ENCODE measurements at regions not wholly inside any gene's neighbourhood (a gene's known extent, or its start where the extent isn't known, plus 50 kb on each side); places are given as distances from the start of the nearest gene placed in this dataset.

DNA sequence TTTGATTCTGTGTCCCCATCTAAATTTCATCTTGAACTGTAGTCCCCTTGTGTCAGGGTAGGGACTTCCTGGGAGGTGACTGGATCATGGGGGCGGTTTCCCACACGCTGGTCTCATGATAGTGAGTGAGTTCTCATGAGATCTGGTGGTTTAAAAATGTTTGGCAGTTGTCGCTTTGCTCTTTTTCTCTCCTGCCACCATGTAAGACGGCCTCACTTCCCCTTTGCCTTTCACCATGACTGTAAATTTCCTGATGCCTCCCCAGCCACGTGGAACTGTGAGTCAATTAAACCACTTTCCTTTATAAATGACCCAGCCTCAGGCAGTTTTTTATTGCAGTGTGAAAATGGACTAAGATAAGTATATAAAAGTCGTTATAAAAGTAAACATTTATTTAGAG, 80.5 kb upstream of the SGK1 start (continued):
- TF ChIP-seq ZKSCAN3 (CRISPR knock-in tag; IDR thresholded peaks at IDR 0.05) (no peak), ZNF253 (CRISPR knock-in tag; conservative IDR thresholded peaks at IDR 0.05) (no peak), SMAD4 (CRISPR knock-in tag; conservative IDR thresholded peaks at IDR 0.05) (peak; percentile 19; the same call in 1 of the 2 replicates), ZFP1 (CRISPR knock-in tag; IDR thresholded peaks at IDR 0.05) (no peak), MECOM (CRISPR knock-in tag; IDR thresholded peaks at IDR 0.05) (no peak), MAZ (CRISPR knock-in tag; conservative IDR thresholded peaks at IDR 0.05 in 1 of 2, IDR thresholded peaks at IDR 0.05 in 1 of 2) (0 out of 4 replicates have a peak, but pooled peaks of 1 of the 2 experiments have one; percentile 31), FOXJ2 (tag; IDR thresholded peaks at IDR 0.05) (no peak), ZNF436 (CRISPR knock-in tag; IDR thresholded peaks at IDR 0.05) (no peak), ZBED1 (IDR thresholded peaks at IDR 0.05) (no peak), ZNF408 (CRISPR knock-in tag; IDR thresholded peaks at IDR 0.05; ENCODE audit: low read depth) (no peak), CBX1 (IDR thresholded peaks at IDR 0.05; ENCODE audit: low read depth) (no peak), TOE1 (IDR thresholded peaks at IDR 0.05; ENCODE audit: borderline replicate concordance) (no peak), TOE1 (CRISPR knock-in tag; IDR thresholded peaks at IDR 0.05; ENCODE audit: borderline replicate concordance, low read depth) (no peak), ERF (CRISPR knock-in tag; IDR thresholded peaks at IDR 0.05) (0 out of 2 replicates have a peak, but pooled peaks have one; percentile 71), CBFB (CRISPR knock-in tag; IDR thresholded peaks at IDR 0.05) (no peak), FOXK2 (conservative IDR thresholded peaks at IDR 0.05 in 1 of 2, IDR thresholded peaks at IDR 0.05 in 1 of 2; ENCODE audit: low read depth in 2 of 2) (no peak)
- TF ChIP-seq, protein P1, sequence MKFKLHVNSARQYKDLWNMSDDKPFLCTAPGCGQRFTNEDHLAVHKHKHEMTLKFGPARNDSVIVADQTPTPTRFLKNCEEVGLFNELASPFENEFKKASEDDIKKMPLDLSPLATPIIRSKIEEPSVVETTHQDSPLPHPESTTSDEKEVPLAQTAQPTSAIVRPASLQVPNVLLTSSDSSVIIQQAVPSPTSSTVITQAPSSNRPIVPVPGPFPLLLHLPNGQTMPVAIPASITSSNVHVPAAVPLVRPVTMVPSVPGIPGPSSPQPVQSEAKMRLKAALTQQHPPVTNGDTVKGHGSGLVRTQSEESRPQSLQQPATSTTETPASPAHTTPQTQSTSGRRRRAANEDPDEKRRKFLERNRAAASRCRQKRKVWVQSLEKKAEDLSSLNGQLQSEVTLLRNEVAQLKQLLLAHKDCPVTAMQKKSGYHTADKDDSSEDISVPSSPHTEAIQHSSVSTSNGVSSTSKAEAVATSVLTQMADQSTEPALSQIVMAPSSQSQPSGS (CRISPR knock-in tag; IDR thresholded peaks at IDR 0.05), result no peak
- TF ChIP-seq, protein P2, sequence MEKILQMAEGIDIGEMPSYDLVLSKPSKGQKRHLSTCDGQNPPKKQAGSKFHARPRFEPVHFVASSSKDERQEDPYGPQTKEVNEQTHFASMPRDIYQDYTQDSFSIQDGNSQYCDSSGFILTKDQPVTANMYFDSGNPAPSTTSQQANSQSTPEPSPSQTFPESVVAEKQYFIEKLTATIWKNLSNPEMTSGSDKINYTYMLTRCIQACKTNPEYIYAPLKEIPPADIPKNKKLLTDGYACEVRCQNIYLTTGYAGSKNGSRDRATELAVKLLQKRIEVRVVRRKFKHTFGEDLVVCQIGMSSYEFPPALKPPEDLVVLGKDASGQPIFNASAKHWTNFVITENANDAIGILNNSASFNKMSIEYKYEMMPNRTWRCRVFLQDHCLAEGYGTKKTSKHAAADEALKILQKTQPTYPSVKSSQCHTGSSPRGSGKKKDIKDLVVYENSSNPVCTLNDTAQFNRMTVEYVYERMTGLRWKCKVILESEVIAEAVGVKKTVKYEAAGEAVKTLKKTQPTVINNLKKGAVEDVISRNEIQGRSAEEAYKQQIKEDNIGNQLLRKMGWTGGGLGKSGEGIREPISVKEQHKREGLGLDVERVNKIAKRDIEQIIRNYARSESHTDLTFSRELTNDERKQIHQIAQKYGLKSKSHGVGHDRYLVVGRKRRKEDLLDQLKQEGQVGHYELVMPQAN (IDR thresholded peaks at IDR 0.05; ENCODE audit: borderline replicate concordance), result no peak
- TF ChIP-seq, protein P3, sequence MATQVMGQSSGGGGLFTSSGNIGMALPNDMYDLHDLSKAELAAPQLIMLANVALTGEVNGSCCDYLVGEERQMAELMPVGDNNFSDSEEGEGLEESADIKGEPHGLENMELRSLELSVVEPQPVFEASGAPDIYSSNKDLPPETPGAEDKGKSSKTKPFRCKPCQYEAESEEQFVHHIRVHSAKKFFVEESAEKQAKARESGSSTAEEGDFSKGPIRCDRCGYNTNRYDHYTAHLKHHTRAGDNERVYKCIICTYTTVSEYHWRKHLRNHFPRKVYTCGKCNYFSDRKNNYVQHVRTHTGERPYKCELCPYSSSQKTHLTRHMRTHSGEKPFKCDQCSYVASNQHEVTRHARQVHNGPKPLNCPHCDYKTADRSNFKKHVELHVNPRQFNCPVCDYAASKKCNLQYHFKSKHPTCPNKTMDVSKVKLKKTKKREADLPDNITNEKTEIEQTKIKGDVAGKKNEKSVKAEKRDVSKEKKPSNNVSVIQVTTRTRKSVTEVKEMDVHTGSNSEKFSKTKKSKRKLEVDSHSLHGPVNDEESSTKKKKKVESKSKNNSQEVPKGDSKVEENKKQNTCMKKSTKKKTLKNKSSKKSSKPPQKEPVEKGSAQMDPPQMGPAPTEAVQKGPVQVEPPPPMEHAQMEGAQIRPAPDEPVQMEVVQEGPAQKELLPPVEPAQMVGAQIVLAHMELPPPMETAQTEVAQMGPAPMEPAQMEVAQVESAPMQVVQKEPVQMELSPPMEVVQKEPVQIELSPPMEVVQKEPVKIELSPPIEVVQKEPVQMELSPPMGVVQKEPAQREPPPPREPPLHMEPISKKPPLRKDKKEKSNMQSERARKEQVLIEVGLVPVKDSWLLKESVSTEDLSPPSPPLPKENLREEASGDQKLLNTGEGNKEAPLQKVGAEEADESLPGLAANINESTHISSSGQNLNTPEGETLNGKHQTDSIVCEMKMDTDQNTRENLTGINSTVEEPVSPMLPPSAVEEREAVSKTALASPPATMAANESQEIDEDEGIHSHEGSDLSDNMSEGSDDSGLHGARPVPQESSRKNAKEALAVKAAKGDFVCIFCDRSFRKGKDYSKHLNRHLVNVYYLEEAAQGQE (IDR thresholded peaks at IDR 0.05; ENCODE audit: borderline replicate concordance), result no peak
- TF ChIP-seq, protein P3 (CRISPR knock-in tag; IDR thresholded peaks at IDR 0.05; ENCODE audit: low read depth), result no peak
